ENCODE measurements at regions not wholly inside any gene's neighbourhood (a gene's known extent, or its start where the extent isn't known, plus 50 kb on each side); places are given as distances from the start of the nearest gene placed in this dataset.

DNA sequence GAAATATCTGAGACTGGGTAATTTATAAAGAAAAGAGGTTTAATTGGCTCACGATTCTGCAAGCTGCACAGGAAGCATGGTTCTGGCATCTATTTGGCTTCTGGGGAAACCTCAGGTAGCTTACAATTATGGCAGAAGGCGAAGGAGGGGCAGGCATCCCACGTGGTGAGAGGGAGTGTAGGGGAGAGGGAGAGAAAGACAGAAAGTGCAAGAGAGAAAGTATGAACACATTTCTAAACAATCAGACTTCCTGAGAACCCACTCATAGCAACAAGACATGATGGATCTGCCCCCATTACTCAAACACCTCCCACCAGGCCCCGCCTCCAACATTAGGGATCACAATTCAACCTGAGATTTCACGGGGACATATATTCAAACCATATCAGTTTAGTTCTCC is 107.4 kb downstream of the PERP start:
- no peak for DNase-seq (ENCODE audit: low spot score)
- TF ChIP-seq, protein P1, sequence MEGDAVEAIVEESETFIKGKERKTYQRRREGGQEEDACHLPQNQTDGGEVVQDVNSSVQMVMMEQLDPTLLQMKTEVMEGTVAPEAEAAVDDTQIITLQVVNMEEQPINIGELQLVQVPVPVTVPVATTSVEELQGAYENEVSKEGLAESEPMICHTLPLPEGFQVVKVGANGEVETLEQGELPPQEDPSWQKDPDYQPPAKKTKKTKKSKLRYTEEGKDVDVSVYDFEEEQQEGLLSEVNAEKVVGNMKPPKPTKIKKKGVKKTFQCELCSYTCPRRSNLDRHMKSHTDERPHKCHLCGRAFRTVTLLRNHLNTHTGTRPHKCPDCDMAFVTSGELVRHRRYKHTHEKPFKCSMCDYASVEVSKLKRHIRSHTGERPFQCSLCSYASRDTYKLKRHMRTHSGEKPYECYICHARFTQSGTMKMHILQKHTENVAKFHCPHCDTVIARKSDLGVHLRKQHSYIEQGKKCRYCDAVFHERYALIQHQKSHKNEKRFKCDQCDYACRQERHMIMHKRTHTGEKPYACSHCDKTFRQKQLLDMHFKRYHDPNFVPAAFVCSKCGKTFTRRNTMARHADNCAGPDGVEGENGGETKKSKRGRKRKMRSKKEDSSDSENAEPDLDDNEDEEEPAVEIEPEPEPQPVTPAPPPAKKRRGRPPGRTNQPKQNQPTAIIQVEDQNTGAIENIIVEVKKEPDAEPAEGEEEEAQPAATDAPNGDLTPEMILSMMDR (IDR thresholded peaks at IDR 0.05; ENCODE audit: extremely low read depth, insufficient read depth, missing control alignments) = no peak
- in situ Hi-C loops (cut with MboI; ENCODE audit: low pct_unique_long_range_greater_than_20kb, low sequenced_read_pairs, unreplicated experiment) = no loop called here

DNA sequence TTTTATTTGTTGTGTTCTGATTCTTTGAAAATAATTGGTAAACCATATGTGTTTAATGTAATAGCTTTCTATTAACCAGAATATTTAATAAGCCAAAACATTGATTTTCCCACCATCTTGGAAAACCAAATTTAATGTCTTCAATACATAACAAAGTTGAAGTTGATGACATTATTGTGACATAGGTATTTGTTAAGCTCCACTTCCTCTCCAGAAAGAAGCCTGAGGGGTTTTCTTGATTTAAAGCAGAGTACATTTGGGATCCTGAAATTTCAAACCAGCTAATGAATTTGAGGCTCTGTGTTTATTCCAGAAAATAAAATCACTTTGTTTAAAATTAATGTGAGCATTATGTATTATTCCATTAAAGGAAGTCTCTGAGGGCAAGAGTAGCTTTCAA is 106.3 kb downstream of the PERP start:
- in situ Hi-C loops (cut with MboI; ENCODE audit: low pct_unique_long_range_greater_than_20kb, low sequenced_read_pairs, unreplicated experiment) = no loop called here
- TF ChIP-seq, protein P1 (IDR thresholded peaks at IDR 0.05; ENCODE audit: extremely low read depth, insufficient read depth, missing control alignments) = no peak
- no peak for DNase-seq (ENCODE audit: low spot score)

DNA sequence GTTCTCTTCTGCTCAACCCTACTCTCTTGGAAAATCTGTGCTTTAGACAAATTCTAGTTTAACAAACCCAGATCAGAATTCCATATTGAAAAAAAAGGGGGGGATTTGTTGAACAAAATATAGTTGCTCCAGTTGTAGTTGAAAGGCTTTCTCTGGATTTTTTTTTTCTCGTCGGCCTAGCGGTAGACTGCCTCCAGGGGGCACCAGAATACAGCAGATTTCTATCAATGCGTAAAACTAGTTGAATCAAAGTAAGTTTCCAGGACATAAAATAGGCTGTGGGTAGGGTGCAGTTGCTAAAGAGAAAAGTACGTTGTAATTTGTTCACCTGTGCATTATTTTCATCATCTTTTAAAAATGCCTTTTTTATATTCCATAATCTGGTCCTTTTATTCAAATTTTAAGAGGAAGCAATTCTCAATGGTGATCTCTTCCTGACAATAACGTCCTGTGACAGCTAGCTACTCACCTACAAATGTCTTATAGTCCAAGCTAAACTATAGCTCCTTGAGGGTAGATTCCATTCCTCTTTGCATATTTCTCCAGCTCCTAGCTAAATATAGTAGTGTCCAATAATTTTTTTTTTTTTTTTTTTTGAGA is 105.4 kb downstream of the PERP start:
- DNase-seq (ENCODE audit: low spot score) = peak; percentile 50
- in situ Hi-C loops (cut with MboI; ENCODE audit: low pct_unique_long_range_greater_than_20kb, low sequenced_read_pairs, unreplicated experiment) = no loop called here

DNA sequence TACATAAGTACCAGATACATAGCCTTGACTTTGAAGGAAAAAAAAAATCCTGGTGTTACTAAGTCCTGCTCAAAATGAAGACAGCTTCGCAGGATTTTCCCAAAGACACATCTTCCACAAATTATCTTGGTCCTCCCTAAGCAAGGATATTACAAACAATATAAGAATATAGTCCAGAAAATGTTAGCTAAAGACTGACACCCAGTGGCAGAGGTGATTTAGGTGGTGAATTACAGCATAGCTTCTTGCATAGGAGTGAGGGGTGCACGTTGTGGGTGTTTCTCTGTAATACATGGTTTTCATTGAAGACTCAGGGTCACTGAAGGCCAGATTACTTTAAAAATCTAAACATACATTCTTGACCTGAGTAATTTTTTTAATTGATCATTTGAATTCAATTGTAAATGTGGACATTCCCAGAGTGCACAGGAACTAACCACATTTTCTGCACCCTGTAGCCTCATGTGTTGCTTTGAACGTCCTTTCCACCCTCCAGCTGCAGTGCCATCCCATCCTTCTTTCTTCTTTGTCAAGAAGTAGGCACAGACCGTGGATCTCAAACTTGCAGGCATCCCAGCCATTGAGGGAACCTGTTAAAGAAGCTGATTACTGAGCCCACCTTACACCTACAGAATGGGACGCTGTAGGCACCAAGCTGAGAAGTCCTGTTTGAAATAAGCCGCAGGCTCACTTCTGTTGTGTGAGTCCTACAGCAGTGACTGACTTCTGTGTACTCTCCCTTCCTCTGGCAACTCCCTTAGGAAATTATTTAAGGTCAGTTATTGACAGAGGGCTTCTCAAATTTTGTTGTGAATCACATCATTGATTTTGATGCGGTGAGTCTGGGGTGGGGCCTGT is 102.6 kb downstream of the PERP start:
- peak; percentile 54 for DNase-seq (ENCODE audit: low spot score)

More for the DNA sequence above, 105.4 kb downstream of the PERP start:
- TF ChIP-seq, protein P1 (IDR thresholded peaks at IDR 0.05; ENCODE audit: extremely low read depth, insufficient read depth, missing control alignments) = peak; percentile 86

DNA sequence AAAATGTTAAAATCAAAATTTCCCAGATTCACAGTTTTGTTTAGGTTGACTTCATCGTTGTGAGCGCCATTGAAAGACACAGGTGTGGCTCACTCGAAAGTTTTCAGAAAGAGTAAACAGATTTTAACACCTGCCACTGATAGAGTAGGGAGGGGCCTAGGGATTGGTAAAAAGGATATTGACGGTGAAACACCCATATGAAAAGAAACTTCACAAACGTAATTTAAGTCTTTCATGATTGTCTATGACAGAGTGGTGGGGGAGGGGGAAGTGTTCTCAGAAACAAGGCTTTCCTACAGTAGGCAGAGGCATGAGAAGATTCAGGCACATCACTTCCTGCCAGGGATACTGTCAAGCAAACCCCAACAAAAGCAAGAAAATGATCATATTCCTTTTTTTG is 101.4 kb downstream of the PERP start:
- TF ChIP-seq, protein P1 (IDR thresholded peaks at IDR 0.05; ENCODE audit: extremely low read depth, insufficient read depth, missing control alignments) = no peak
- DNase-seq (ENCODE audit: low spot score) = peak; percentile 31
- in situ Hi-C loops (cut with MboI; ENCODE audit: low pct_unique_long_range_greater_than_20kb, low sequenced_read_pairs, unreplicated experiment) = no loop called here

More for the DNA sequence above, 102.6 kb downstream of the PERP start:
- in situ Hi-C loops (cut with MboI; ENCODE audit: low pct_unique_long_range_greater_than_20kb, low sequenced_read_pairs, unreplicated experiment) = no loop called here
- TF ChIP-seq, protein P1 (IDR thresholded peaks at IDR 0.05; ENCODE audit: extremely low read depth, insufficient read depth, missing control alignments) = peak; percentile 65

DNA sequence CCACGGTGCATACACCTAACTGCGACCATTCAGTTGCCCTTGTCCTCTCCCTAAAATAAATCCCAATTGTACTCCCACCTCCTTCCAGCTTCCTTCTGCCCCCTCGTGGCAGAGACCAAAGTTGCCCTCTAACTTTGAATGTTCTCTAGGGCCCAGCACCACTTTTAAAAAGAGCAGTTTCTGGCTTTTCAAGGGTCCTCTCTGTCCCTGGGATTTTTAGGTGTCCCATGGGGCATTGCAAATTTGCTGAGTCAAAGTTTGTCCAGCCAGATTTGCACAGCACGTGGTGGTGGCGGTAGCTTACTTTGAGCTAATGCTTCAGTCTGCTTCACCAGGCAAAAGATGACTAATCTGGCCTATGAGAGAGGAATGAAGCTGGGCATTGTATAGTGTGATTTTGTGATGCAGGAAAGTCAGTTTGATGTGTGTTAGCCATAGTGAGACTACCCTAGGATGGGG is 100.2 kb downstream of the PERP start:
- DNase-seq (ENCODE audit: low spot score) = peak; percentile 52
- TF ChIP-seq, protein P1 (IDR thresholded peaks at IDR 0.05; ENCODE audit: extremely low read depth, insufficient read depth, missing control alignments) = peak; percentile 64
- in situ Hi-C loops (cut with MboI; ENCODE audit: low pct_unique_long_range_greater_than_20kb, low sequenced_read_pairs, unreplicated experiment) = no loop called here
